AG09309 (cell line): ENCODE measurements at regions not wholly inside any gene's neighbourhood (a gene's known extent, or its start where the extent isn't known, plus 50 kb on each side); places are given as distances from the start of the nearest gene placed in this dataset.

ENCODE experiments used
- DNase-seq: peaks from one replicate; pipeline ENCODE4 v3.0.0-alpha.2; 2010; ENCODE audit warnings: low read depth
- H3K4me3 ChIP-seq: 2 replicates; pipeline ENCODE4 v1.5.1; 2011; ENCODE audit warnings: mild to moderate bottlenecking, low read depth, low read length, moderate library complexity; ENCODE audit not compliant: control insufficient read depth
- CTCF ChIP-seq: IDR thresholded peaks from 2 replicates; pipeline ENCODE4 v1.5.1; 2011; ENCODE audit warnings: mild to moderate bottlenecking, low read depth, low read length, inconsistent platforms; ENCODE audit not compliant: insufficient read depth, control insufficient read depth; ENCODE audit errors: missing control alignments

GRCh38 chr10:47063858-47064257, 152.6 kb downstream of the PTPN20 start:
- no peak for TF ChIP-seq CTCF
- no peak for DNase-seq
- no peak overlapping the region for H3K4me3 ChIP-seq

GRCh38 chr10:47065903-47066302, 154.7 kb downstream of the PTPN20 start:
- no peak for DNase-seq
- no peak for TF ChIP-seq CTCF
- H3K4me3 ChIP-seq: no peak overlapping the region

- H3K4me3 ChIP-seq: no peak overlapping the region
- DNase-seq: no peak
- TF ChIP-seq CTCF: no peak
Measured at GRCh38 chr10:47067949-47068940, 157.0 kb downstream of the PTPN20 start.

- DNase-seq: no peak
- no peak for TF ChIP-seq CTCF
- H3K4me3 ChIP-seq: no peak overlapping the region
Measured at GRCh38 chr10:47070541-47070940, 159.3 kb downstream of the PTPN20 start.

GRCh38 chr10:47071891-47072290, 160.7 kb downstream of the PTPN20 start:
- TF ChIP-seq CTCF: no peak
- DNase-seq: no peak
- H3K4me3 ChIP-seq: no peak overlapping the region

- no peak for DNase-seq
- no peak overlapping the region for H3K4me3 ChIP-seq
- no peak for TF ChIP-seq CTCF
Measured at GRCh38 chr10:47073967-47074366, 162.7 kb downstream of the PTPN20 start.
